OCI-LY7 (cell line): ENCODE measurements at regions not wholly inside any gene's neighbourhood (a gene's known extent, or its start where the extent isn't known, plus 50 kb on each side); places are given as distances from the start of the nearest gene placed in this dataset.

ENCODE experiments used
- BruUV-seq: library from RNA; stranded (reverse); fragments of 400-500 nt; replicated peaks from 2 replicates; lab custom pipeline; 2021; lab: Mats Ljungman, UMichigan
- CTCF ChIA-PET: fragments of 300-600 bp; sonication (Branson Sonifier 250); formaldehyde crosslinking; loops from one replicate; lab custom pipeline; 2022; ENCODE audit warnings: antibody characterized with exemption; ENCODE audit not compliant: unreplicated experiment; lab: Charles Lee
- POLR2A ChIA-PET: fragments of 300-600 bp; sonication (Branson Sonifier 250); formaldehyde crosslinking; loops from one replicate; lab custom pipeline; 2022; ENCODE audit warnings: antibody characterized with exemption; lab: Charles Lee
- DNase-seq: peaks from one replicate; pipeline ENCODE4 v3.0.0-alpha.2; 2015; ENCODE audit warnings: low spot score
- H2AFZ ChIP-seq: fragments of 200-600 bp; sonication (generic), shearing (Covaris generic); 2 replicates; pipeline ENCODE4 v1.6.1; 2014; ENCODE audit warnings: mild to moderate bottlenecking, antibody characterized with exemption, low read length, moderate library complexity
- H3K27ac ChIP-seq: fragments of 200-600 bp; sonication (generic); 2 replicates; pipeline ENCODE4 v1.5.1; 2014; ENCODE audit warnings: mixed run types, low read depth, mild to moderate bottlenecking, moderate library complexity, low read length, inconsistent platforms; ENCODE audit not compliant: poor library complexity, severe bottlenecking
- H3K36me3 ChIP-seq: fragments of 200-600 bp; sonication (generic); 2 replicates; pipeline ENCODE4 v1.6.1; 2014; ENCODE audit warnings: mild to moderate bottlenecking, antibody characterized with exemption, low read length, moderate library complexity, mixed read lengths; ENCODE audit not compliant: insufficient read depth
- H3K4me1 ChIP-seq: fragments of 200-600 bp; sonication (generic); 2 replicates; pipeline ENCODE4 v1.5.1; 2014; ENCODE audit warnings: mild to moderate bottlenecking, low read length; ENCODE audit not compliant: insufficient read depth, poor library complexity, severe bottlenecking
- H3K4me2 ChIP-seq: fragments of 200-600 bp; sonication (generic); 2 replicates; pipeline ENCODE4 v1.6.1; 2014; ENCODE audit warnings: mild to moderate bottlenecking, low read length
- H3K4me3 ChIP-seq: fragments of 200-600 bp; sonication (generic); 2 replicates; pipeline ENCODE4 v1.5.1; 2014; ENCODE audit warnings: mild to moderate bottlenecking, low read depth, low read length; ENCODE audit not compliant: poor library complexity, severe bottlenecking
- H3K79me2 ChIP-seq: fragments of 200-600 bp; sonication (generic); 2 replicates; pipeline ENCODE4 v1.6.1; 2016; ENCODE audit warnings: low read depth, mild to moderate bottlenecking, low read length, moderate library complexity, mixed read lengths; ENCODE audit not compliant: insufficient read depth
- H3K9me2 ChIP-seq: fragments of 200-600 bp; sonication (generic); 2 replicates; pipeline ENCODE4 v1.6.1; 2016; ENCODE audit warnings: mild to moderate bottlenecking, low read length, mixed read lengths; ENCODE audit not compliant: insufficient read depth
- H3K9me3 ChIP-seq: fragments of 200-600 bp; sonication (generic); 2 replicates; pipeline ENCODE4 v1.6.1; 2014; ENCODE audit warnings: mild to moderate bottlenecking, mixed run types, low read length, mixed read lengths
- H4K20me1 ChIP-seq: fragments of 200-600 bp; sonication (generic); 2 replicates; pipeline ENCODE4 v1.6.1; 2014; ENCODE audit warnings: mild to moderate bottlenecking, antibody characterized with exemption, low read length, moderate library complexity, mixed read lengths; ENCODE audit not compliant: insufficient read depth
- EZH2phosphoT487 ChIP-seq: fragments of 200-600 bp; sonication (generic); IDR thresholded peaks from 2 replicates; pipeline ENCODE4 v1.6.1; 2018; ENCODE audit warnings: low read depth, borderline replicate concordance, mild to moderate bottlenecking, mixed run types, antibody characterized with exemption, low read length, moderate library complexity, mixed read lengths
- intact Hi-C: fragments of 100-400 bp; cut with micrococcal nuclease; formaldehyde crosslinking; loops from one replicate; pipeline ENCODE4 v1.10.0; 2022; ENCODE audit not compliant: unreplicated experiment
- TF ChIP-seq, protein P1 (sequence below): fragments of 200-600 bp; sonication (generic); conservative IDR thresholded peaks from 2 replicates; pipeline ENCODE4 v1.5.1; 2014; ENCODE audit warnings: mild to moderate bottlenecking, antibody characterized with exemption, low read length, moderate library complexity, mixed read lengths

DNA sequence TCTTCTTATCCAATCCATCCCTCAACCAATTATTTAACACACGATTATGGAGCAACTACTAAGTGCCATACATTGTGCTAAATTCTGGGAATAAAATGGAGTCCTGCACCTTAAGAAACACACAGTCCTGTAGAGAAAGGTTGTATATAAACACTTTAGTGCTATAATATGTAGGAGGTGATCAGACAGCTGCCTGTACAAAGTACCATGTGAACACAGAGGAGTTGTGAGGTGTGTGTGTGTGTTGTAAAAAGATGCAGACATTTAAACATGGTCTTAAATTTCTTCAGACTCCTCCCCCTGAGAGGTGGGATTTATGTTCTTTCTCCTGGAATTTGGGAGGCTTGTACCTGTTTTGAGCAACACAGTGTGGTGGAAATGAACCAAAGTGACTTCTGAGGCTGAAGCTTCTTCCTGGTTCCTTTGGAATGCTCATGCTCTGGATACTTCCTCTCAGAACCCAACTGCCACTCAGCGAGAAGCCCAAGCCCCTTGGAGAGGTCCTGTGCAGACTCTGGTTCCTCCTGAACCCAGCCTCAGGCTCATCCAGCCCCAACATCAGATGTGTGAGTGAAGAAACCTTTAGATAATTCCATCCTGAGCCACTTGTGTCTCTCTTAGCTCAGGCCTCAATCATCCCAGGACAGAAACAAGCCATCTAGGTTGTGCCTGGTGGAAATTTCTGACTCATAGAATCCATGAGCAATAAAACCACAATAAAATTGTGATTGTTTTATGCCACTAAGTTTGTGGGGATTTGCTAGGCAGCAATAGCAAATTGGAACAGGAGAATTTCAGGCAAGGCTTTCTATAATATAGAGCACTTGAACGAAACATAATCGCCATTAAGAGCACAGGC is 161.2 kb upstream of the FAM3C start:
- no peak overlapping the region for H2AFZ ChIP-seq
- intact Hi-C loops = no loop called here
- CTCF ChIA-PET = no interaction called here

DNA sequence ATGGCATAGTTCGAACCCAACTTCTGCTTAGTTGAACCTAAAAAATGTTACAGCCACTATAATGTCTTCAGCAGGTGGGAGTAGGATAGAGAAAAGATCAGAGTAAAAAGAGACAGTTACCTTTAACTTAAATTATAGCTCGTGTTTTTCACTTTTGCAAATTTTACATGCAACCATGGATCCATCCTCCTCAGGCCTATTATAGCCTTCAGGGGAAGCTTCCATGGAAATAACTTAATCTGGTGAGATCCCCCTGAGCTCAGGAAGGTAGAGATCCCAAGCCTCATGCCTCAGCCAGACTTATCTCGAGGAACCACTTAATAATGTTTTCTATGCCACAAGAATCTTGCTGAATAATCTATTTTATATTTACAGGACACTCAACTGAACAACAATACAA is 159.4 kb upstream of the FAM3C start:
- Histone ChIP-seq H4K20me1 (no peaks in the 10 kb centered on the region), H3K4me3 (no peak overlapping the region), H3K9me3 (no peaks in the 10 kb centered on the region), H3K9me2 (no peaks in the 10 kb centered on the region), H3K36me3 (no peaks in the 10 kb centered on the region), H3K4me2 (no peak overlapping the region), H3K27ac (no peak overlapping the region), H3K79me2 (no peaks in the 10 kb centered on the region), H3K4me1 (no peaks in the 10 kb centered on the region), H2AFZ (no peak overlapping the region)
- DNase-seq = no peak
- intact Hi-C loops = no loop called here
- BruUV-seq = no TSS peak
- ChIA-PET POLR2A (interaction anchor here (0.7 kb wide), 1 partner anchor 12 kb away, joined by 3 read pairs; no protein-coding TSS in a partner anchor), CTCF (no interaction called here)
- TF ChIP-seq EZH2phosphoT487 = no peak
- TF ChIP-seq, protein P1, sequence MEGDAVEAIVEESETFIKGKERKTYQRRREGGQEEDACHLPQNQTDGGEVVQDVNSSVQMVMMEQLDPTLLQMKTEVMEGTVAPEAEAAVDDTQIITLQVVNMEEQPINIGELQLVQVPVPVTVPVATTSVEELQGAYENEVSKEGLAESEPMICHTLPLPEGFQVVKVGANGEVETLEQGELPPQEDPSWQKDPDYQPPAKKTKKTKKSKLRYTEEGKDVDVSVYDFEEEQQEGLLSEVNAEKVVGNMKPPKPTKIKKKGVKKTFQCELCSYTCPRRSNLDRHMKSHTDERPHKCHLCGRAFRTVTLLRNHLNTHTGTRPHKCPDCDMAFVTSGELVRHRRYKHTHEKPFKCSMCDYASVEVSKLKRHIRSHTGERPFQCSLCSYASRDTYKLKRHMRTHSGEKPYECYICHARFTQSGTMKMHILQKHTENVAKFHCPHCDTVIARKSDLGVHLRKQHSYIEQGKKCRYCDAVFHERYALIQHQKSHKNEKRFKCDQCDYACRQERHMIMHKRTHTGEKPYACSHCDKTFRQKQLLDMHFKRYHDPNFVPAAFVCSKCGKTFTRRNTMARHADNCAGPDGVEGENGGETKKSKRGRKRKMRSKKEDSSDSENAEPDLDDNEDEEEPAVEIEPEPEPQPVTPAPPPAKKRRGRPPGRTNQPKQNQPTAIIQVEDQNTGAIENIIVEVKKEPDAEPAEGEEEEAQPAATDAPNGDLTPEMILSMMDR = no peak

More for the DNA sequence above, 161.2 kb upstream of the FAM3C start:
- H3K4me3 ChIP-seq = no peak overlapping the region
- POLR2A ChIA-PET = interaction anchor here (0.6 to 1.0 kb wide), 2 partner anchors 116 to 530 kb away, joined by 3 to 5 read pairs; no protein-coding TSS in a partner anchor
- no peak for DNase-seq
- no TSS peak for BruUV-seq
- no peaks in the 10 kb centered on the region for H3K9me3 ChIP-seq
- no peaks in the 10 kb centered on the region for H3K79me2 ChIP-seq
- TF ChIP-seq EZH2phosphoT487 = no peak
- TF ChIP-seq, protein P1 = no peak
- H3K9me2 ChIP-seq = no peaks in the 10 kb centered on the region
- no peak overlapping the region for H3K4me2 ChIP-seq
- H4K20me1 ChIP-seq = no peaks in the 10 kb centered on the region
- no peak overlapping the region for H3K27ac ChIP-seq
- H3K36me3 ChIP-seq = no peaks in the 10 kb centered on the region
- no peaks in the 10 kb centered on the region for H3K4me1 ChIP-seq
